Upper lobe of right lung (tissue), 1 donor: ENCODE measurements at regions not wholly inside any gene's neighbourhood (a gene's known extent, or its start where the extent isn't known, plus 50 kb on each side); places are given as distances from the start of the nearest gene placed in this dataset.

ENCODE experiments used
- ATAC-seq: fragments of 200-7000 bp; cut with Tn5 transposase; one replicate; pipeline ENCODE4 v1.9.1; 2020; ENCODE audit warnings: mild to moderate bottlenecking, moderate library complexity
- DNase-seq: peaks from one replicate; pipeline ENCODE4 v3.0.0-alpha.2; 2020
- H3K27ac ChIP-seq: fragments of 200-600 bp; one replicate; pipeline ENCODE4 v1.8.0; 2022
- H3K27me3 ChIP-seq: fragments of 200-600 bp; one replicate; pipeline ENCODE4 v1.8.0; 2022; ENCODE audit warnings: mild to moderate bottlenecking
- H3K36me3 ChIP-seq: fragments of 200-600 bp; one replicate; pipeline ENCODE4 v1.8.0; 2022
- H3K4me1 ChIP-seq: fragments of 200-600 bp; one replicate; pipeline ENCODE4 v1.8.0; 2022
- H3K4me3 ChIP-seq: fragments of 200-600 bp; one replicate; pipeline ENCODE4 v1.8.0; 2022; ENCODE audit warnings: mild to moderate bottlenecking
- H3K9me3 ChIP-seq: fragments of 200-600 bp; one replicate; pipeline ENCODE4 v1.8.0; 2022
- CTCF ChIP-seq: fragments of 200-600 bp; IDR thresholded peaks from one replicate; pipeline ENCODE4 v1.8.0; 2022; ENCODE audit warnings: antibody characterized with exemption
- intact Hi-C: fragments of 100-400 bp; cut with DNase I; formaldehyde crosslinking; loops from one replicate; pipeline ENCODE4 v1.11.0; 2022
- donor health status: DM: no; HTN: yes; CAD: no; lungs with severe emphysema.

- TF ChIP-seq CTCF = no peak
- Histone ChIP-seq H3K36me3 (no peaks in the 10 kb centered on the region), H3K27me3 (no peaks in the 10 kb centered on the region), H3K27ac (no peak overlapping the region), H3K9me3 (no peaks in the 10 kb centered on the region), H3K4me3 (no peak overlapping the region), H3K4me1 (no peaks in the 10 kb centered on the region)
- DNase-seq (no peak), ATAC-seq (no peak)
- intact Hi-C loops = no loop called here
Measured at GRCh38 chr9:106120071-106120470, 425.7 kb downstream of the TMEM38B start.

DNA sequence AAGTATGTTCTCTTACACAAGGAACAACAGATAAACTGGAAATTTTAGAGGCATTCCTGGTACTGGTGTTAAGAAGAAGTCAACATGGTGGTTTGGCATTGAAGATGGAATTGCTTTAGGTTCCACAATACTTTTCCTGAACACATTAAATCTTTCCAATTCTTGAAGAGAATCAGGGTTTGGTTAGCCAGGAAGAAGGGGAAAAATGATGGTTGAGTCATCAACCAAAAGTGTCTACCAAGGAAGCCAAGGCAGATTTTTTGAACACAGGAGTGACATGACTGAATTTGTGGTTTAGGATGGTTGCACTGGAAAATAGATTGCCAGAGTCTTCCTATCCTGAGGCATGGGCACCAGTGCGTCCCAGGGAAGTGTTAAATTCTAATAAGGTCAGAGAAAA, 433.4 kb downstream of the TMEM38B start:
- H3K9me3 ChIP-seq = no peaks in the 10 kb centered on the region
- H3K4me3 ChIP-seq = no peak overlapping the region
- no peaks in the 10 kb centered on the region for H3K4me1 ChIP-seq
- ATAC-seq (no peak), DNase-seq (no peak)
- H3K36me3 ChIP-seq = no peaks in the 10 kb centered on the region
- no peak for TF ChIP-seq CTCF
- intact Hi-C loops = no loop called here
- no peaks in the 10 kb centered on the region for H3K27me3 ChIP-seq
- no peak overlapping the region for H3K27ac ChIP-seq

GRCh38 chr9:106130374-106130773, 436.0 kb downstream of the TMEM38B start:
- intact Hi-C loops = no loop called here
- H3K27me3 ChIP-seq = no peaks in the 10 kb centered on the region
- TF ChIP-seq CTCF = no peak
- H3K4me3 ChIP-seq = no peak overlapping the region
- no peaks in the 10 kb centered on the region for H3K9me3 ChIP-seq
- ATAC-seq = no peak
- H3K36me3 ChIP-seq = no peaks in the 10 kb centered on the region
- DNase-seq = no peak
- H3K4me1 ChIP-seq = no peaks in the 10 kb centered on the region
- no peak overlapping the region for H3K27ac ChIP-seq

- Histone ChIP-seq H3K9me3 (no peaks in the 10 kb centered on the region), H3K36me3 (no peaks in the 10 kb centered on the region), H3K4me1 (no peaks in the 10 kb centered on the region), H3K27me3 (no peaks in the 10 kb centered on the region), H3K27ac (no peak overlapping the region), H3K4me3 (no peak overlapping the region)
- no peak for TF ChIP-seq CTCF
- DNase-seq = no peak
- intact Hi-C loops = no loop called here
- ATAC-seq = no peak
Measured at GRCh38 chr9:106143781-106144180, 449.4 kb downstream of the TMEM38B start.

GRCh38 chr9:106146066-106146840, 451.9 kb downstream of the TMEM38B start:
- no peak for TF ChIP-seq CTCF
- DNase-seq (no peak), ATAC-seq (no peak)
- intact Hi-C loops = no loop called here
- H3K4me3 ChIP-seq = no peak overlapping the region
- H3K9me3 ChIP-seq = no peaks in the 10 kb centered on the region
- H3K4me1 ChIP-seq = no peaks in the 10 kb centered on the region
- no peak overlapping the region for H3K27ac ChIP-seq
- H3K36me3 ChIP-seq = no peaks in the 10 kb centered on the region
- no peaks in the 10 kb centered on the region for H3K27me3 ChIP-seq

GRCh38 chr9:106146886-106147285, 452.5 kb downstream of the TMEM38B start:
- ATAC-seq (no peak), DNase-seq (no peak)
- TF ChIP-seq CTCF = no peak
- Histone ChIP-seq H3K36me3 (no peaks in the 10 kb centered on the region), H3K4me1 (no peaks in the 10 kb centered on the region), H3K27me3 (no peaks in the 10 kb centered on the region), H3K9me3 (no peaks in the 10 kb centered on the region), H3K4me3 (no peak overlapping the region), H3K27ac (no peak overlapping the region)
- intact Hi-C loops = no loop called here
